ENCODE measurements at regions not wholly inside any gene's neighbourhood (a gene's known extent, or its start where the extent isn't known, plus 50 kb on each side); places are given as distances from the start of the nearest gene placed in this dataset.

- Histone ChIP-seq H3K4me3 (replicated peaks in 1 of 3; ENCODE audit: insufficient read depth in 1 of 3, low read depth in 1 of 3, low read length in 3 of 3) (no peak overlapping the region), H2AFZ (ENCODE audit: low read depth, low read length) (no peak overlapping the region), H3K36me3 (ENCODE audit: control insufficient read depth in 2 of 2, extremely low read depth in 1 of 2, insufficient read depth in 2 of 2, low read length in 2 of 2) (no peaks in the 10 kb centered on the region), H4K20me1 (replicated peaks; ENCODE audit: control insufficient read depth, extremely low read depth, insufficient read depth, low read length) (no peaks in the 10 kb centered on the region), H3K27ac (ENCODE audit: insufficient read depth, low read depth, low read length) (no peak overlapping the region), H3K79me2 (ENCODE audit: control insufficient read depth, insufficient read depth, low read length) (no peaks in the 10 kb centered on the region), H3K9me1 (replicated peaks; ENCODE audit: control insufficient read depth, extremely low read depth, insufficient read depth, low read length) (no peaks in the 10 kb centered on the region), H3K9ac (replicated peaks; ENCODE audit: extremely low read depth, insufficient read depth, low read length) (no peak overlapping the region), H3K4me2 (ENCODE audit: insufficient read depth, low read length) (no peak overlapping the region), H3K9me3 (replicated peaks; ENCODE audit: control insufficient read depth, insufficient read depth, low read length) (no peaks in the 10 kb centered on the region), H3K4me1 (ENCODE audit: control insufficient read depth, extremely low read depth, insufficient read depth, low read length) (no peaks in the 10 kb centered on the region), H3K27me3 (ENCODE audit: control insufficient read depth in 2 of 2, insufficient read depth in 2 of 2, low read length in 2 of 2) (no peaks in the 10 kb centered on the region)
- dilution Hi-C loops (cut with MboI; ENCODE audit: extremely low pct_ligation_motif_present, low sequenced_read_pairs) (no loop called here), intact Hi-C loops (cut with micrococcal nuclease) (no loop called here)
- TF ChIP-seq EZH2 (IDR thresholded peaks at IDR 0.05; ENCODE audit: borderline replicate concordance, low read depth, low read length, severe bottlenecking) (no peak), JUN (IDR thresholded peaks at IDR 0.05; ENCODE audit: borderline replicate concordance, insufficient read depth, insufficient read length, low read depth) (no peak), MAX (IDR thresholded peaks at IDR 0.05; ENCODE audit: insufficient read depth, insufficient read length) (no peak), FOS (IDR thresholded peaks at IDR 0.05; ENCODE audit: borderline replicate concordance, insufficient read depth, low read length) (no peak), POLR2AphosphoS5 (IDR thresholded peaks at IDR 0.05; ENCODE audit: insufficient read depth, low read depth, low read length) (no peak), MYC (IDR thresholded peaks at IDR 0.05; ENCODE audit: low read depth, low read length) (no peak), GATA2 (IDR thresholded peaks at IDR 0.05; ENCODE audit: insufficient read depth, insufficient read length, low read depth, low read length) (no peak)
- POLR2A ChIA-PET: no interaction called here
- BruUV-seq (replicated peaks): no TSS peak
- CTCF ChIA-PET: no interaction called here
- FAIRE-seq (no peak), DNase-seq (ENCODE audit: low read depth, low spot score) (no peak)
Measured at GRCh38 chrX:81414630-81415029, 212.7 kb downstream of the SH3BGRL start.
